ENCODE measurements at regions not wholly inside any gene's neighbourhood (a gene's known extent, or its start where the extent isn't known, plus 50 kb on each side); places are given as distances from the start of the nearest gene placed in this dataset.

GRCh38 chr4:167774646-167775045, 317.7 kb upstream of the ANXA10 start:
- H3K27ac ChIP-seq (ENCODE audit: low read depth, low read length) = no peak overlapping the region
- no peaks in the 10 kb centered on the region for H3K4me1 ChIP-seq (ENCODE audit: insufficient read depth, low read length)
- H3K36me3 ChIP-seq (ENCODE audit: insufficient read depth, low read length) = no peaks in the 10 kb centered on the region

GRCh38 chr4:167775375-167775774, 317.0 kb upstream of the ANXA10 start:
- H3K4me1 ChIP-seq (ENCODE audit: insufficient read depth, low read length) = no peaks in the 10 kb centered on the region
- no peaks in the 10 kb centered on the region for H4K20me1 ChIP-seq (ENCODE audit: insufficient read depth, low read length)
- no peak overlapping the region for H3K27ac ChIP-seq (ENCODE audit: low read depth, low read length)
- H3K4me3 ChIP-seq (ENCODE audit: insufficient read depth, low read length) = no peak overlapping the region
- H3K4me2 ChIP-seq (ENCODE audit: insufficient read depth, low read length) = no peak overlapping the region
- no peak for DNase-seq (ENCODE audit: insufficient read length, low spot score, missing footprints)
- no peaks in the 10 kb centered on the region for H3K9me3 ChIP-seq (ENCODE audit: low read depth, low read length)
- no peak overlapping the region for H2AFZ ChIP-seq (ENCODE audit: low read length)
- no peaks in the 10 kb centered on the region for H3K79me2 ChIP-seq (ENCODE audit: insufficient read depth, low read length)
- no peaks in the 10 kb centered on the region for H3K27me3 ChIP-seq (ENCODE audit: insufficient read depth, low read length)
- H3K36me3 ChIP-seq (ENCODE audit: insufficient read depth, low read length) = no peaks in the 10 kb centered on the region
- TF ChIP-seq CTCF (IDR thresholded peaks at IDR 0.05; ENCODE audit: extremely low read depth, low read depth, low read length) = no peak

More at GRCh38 chr4:167774646-167775045, 317.7 kb upstream of the ANXA10 start:
- no peak for TF ChIP-seq CTCF (IDR thresholded peaks at IDR 0.05; ENCODE audit: extremely low read depth, low read depth, low read length)
- no peaks in the 10 kb centered on the region for H3K27me3 ChIP-seq (ENCODE audit: insufficient read depth, low read length)
- no peaks in the 10 kb centered on the region for H3K79me2 ChIP-seq (ENCODE audit: insufficient read depth, low read length)
- no peaks in the 10 kb centered on the region for H4K20me1 ChIP-seq (ENCODE audit: insufficient read depth, low read length)
- H3K4me3 ChIP-seq (ENCODE audit: insufficient read depth, low read length) = no peak overlapping the region
- H3K9me3 ChIP-seq (ENCODE audit: low read depth, low read length) = no peaks in the 10 kb centered on the region
- H2AFZ ChIP-seq (ENCODE audit: low read length) = no peak overlapping the region
- H3K4me2 ChIP-seq (ENCODE audit: insufficient read depth, low read length) = no peak overlapping the region
- no peak for DNase-seq (ENCODE audit: insufficient read length, low spot score, missing footprints)

- Histone ChIP-seq H4K20me1 (ENCODE audit: insufficient read depth, low read length) (no peaks in the 10 kb centered on the region), H3K9me3 (ENCODE audit: low read depth, low read length) (no peaks in the 10 kb centered on the region), H3K36me3 (ENCODE audit: insufficient read depth, low read length) (no peaks in the 10 kb centered on the region), H3K27ac (ENCODE audit: low read depth, low read length) (no peak overlapping the region), H3K4me1 (ENCODE audit: insufficient read depth, low read length) (no peaks in the 10 kb centered on the region), H2AFZ (ENCODE audit: low read length) (no peak overlapping the region), H3K4me2 (ENCODE audit: insufficient read depth, low read length) (peak overlapping the region; percentile 66), H3K27me3 (ENCODE audit: insufficient read depth, low read length) (no peaks in the 10 kb centered on the region), H3K4me3 (ENCODE audit: insufficient read depth, low read length) (no peak overlapping the region), H3K79me2 (ENCODE audit: insufficient read depth, low read length) (no peaks in the 10 kb centered on the region)
- DNase-seq (ENCODE audit: insufficient read length, low spot score, missing footprints) = no peak
- no peak for TF ChIP-seq CTCF (IDR thresholded peaks at IDR 0.05; ENCODE audit: extremely low read depth, low read depth, low read length)
Observed at GRCh38 chr4:167779280-167779679, 313.1 kb upstream of the ANXA10 start.

- H2AFZ ChIP-seq (ENCODE audit: low read length) = peak overlapping the region; percentile 83
- H4K20me1 ChIP-seq (ENCODE audit: insufficient read depth, low read length) = no peaks in the 10 kb centered on the region
- no peaks in the 10 kb centered on the region for H3K36me3 ChIP-seq (ENCODE audit: insufficient read depth, low read length)
- H3K4me3 ChIP-seq (ENCODE audit: insufficient read depth, low read length) = peak overlapping the region; percentile 61
- H3K27ac ChIP-seq (ENCODE audit: low read depth, low read length) = no peak overlapping the region
- no peaks in the 10 kb centered on the region for H3K4me1 ChIP-seq (ENCODE audit: insufficient read depth, low read length)
- DNase-seq (ENCODE audit: insufficient read length, low spot score, missing footprints) = no peak
- peak overlapping the region; percentile 66 for H3K4me2 ChIP-seq (ENCODE audit: insufficient read depth, low read length)
- H3K79me2 ChIP-seq (ENCODE audit: insufficient read depth, low read length) = no peaks in the 10 kb centered on the region
- no peaks in the 10 kb centered on the region for H3K27me3 ChIP-seq (ENCODE audit: insufficient read depth, low read length)
- no peak for TF ChIP-seq CTCF (IDR thresholded peaks at IDR 0.05; ENCODE audit: extremely low read depth, low read depth, low read length)
- H3K9me3 ChIP-seq (ENCODE audit: low read depth, low read length) = no peaks in the 10 kb centered on the region
Observed at GRCh38 chr4:167779864-167780263, 312.5 kb upstream of the ANXA10 start.
